Left lobe of liver (tissue), 2 donors: ENCODE measurements at regions not wholly inside any gene's neighbourhood (a gene's known extent, or its start where the extent isn't known, plus 50 kb on each side); places are given as distances from the start of the nearest gene placed in this dataset.

Experiments
- ATAC-seq: fragments of 200-7000 bp; cut with Tn5 transposase; one replicate; pipeline ENCODE4 v1.9.1; 2020; ENCODE audit warnings: mild to moderate bottlenecking, moderate library complexity
- DNase-seq: peaks from one replicate; pipeline ENCODE4 v3.0.0-alpha.2; 2020; ENCODE audit warnings: low spot score
- donor health status: DM: no; HTN: no; CAD: no; lungs with moderate emphysema.
- donor health status: DM: no; HTN: yes; CAD: no.

- ATAC-seq (peak; percentile 100), DNase-seq (peak; percentile 65)
Measured at GRCh38 chr4:101730291-101731117, 60.0 kb upstream of the BANK1 start.

GRCh38 chr4:101727238-101727637, 63.3 kb upstream of the BANK1 start:
- ATAC-seq (no peak), DNase-seq (no peak)

- no peak for DNase-seq
Measured at GRCh38 chr4:101724093-101724492, 66.4 kb upstream of the BANK1 start.

GRCh38 chr4:101718810-101719209, 71.7 kb upstream of the BANK1 start:
- ATAC-seq (no peak), DNase-seq (no peak)

More at GRCh38 chr4:101724093-101724492, 66.4 kb upstream of the BANK1 start:
- ATAC-seq: no peak

- DNase-seq: no peak
- ATAC-seq: no peak
Measured at GRCh38 chr4:101711590-101712260, 78.8 kb upstream of the BANK1 start.

- ATAC-seq (no peak), DNase-seq (no peak)
Measured at GRCh38 chr4:101710806-101711205, 79.7 kb upstream of the BANK1 start.

- DNase-seq (no peak), ATAC-seq (no peak)
Measured at GRCh38 chr4:101708293-101709039, 82.1 kb upstream of the BANK1 start.

GRCh38 chr4:101707596-101707995, 82.9 kb upstream of the BANK1 start:
- DNase-seq (no peak), ATAC-seq (no peak)

- ATAC-seq (no peak), DNase-seq (no peak)
Measured at GRCh38 chr4:101706535-101707057, 83.9 kb upstream of the BANK1 start.

GRCh38 chr4:101701551-101701950, 89.0 kb upstream of the BANK1 start:
- no peak for ATAC-seq
- no peak for DNase-seq

GRCh38 chr4:101699441-101700124, 90.9 kb upstream of the BANK1 start:
- no peak for ATAC-seq
- DNase-seq: no peak

GRCh38 chr4:101697266-101697665, 93.3 kb upstream of the BANK1 start:
- ATAC-seq (no peak), DNase-seq (no peak)

GRCh38 chr4:101696276-101697010, 94.1 kb upstream of the BANK1 start:
- no peak for DNase-seq

GRCh38 chr4:101695176-101695575, 95.4 kb upstream of the BANK1 start:
- no peak for ATAC-seq
- no peak for DNase-seq

More at GRCh38 chr4:101696276-101697010, 94.1 kb upstream of the BANK1 start:
- ATAC-seq: no peak

GRCh38 chr4:101694403-101694802, 96.1 kb upstream of the BANK1 start:
- peak; percentile 41 for ATAC-seq
- peak; percentile 45 for DNase-seq

GRCh38 chr4:101693842-101694398, 96.6 kb upstream of the BANK1 start:
- ATAC-seq (no peak), DNase-seq (no peak)

- ATAC-seq: peak; percentile 87
Measured at GRCh38 chr4:101689220-101689619, 101.3 kb upstream of the BANK1 start.

GRCh38 chr4:101685126-101685525, 105.4 kb upstream of the BANK1 start:
- DNase-seq: no peak
- ATAC-seq: no peak

More at GRCh38 chr4:101689220-101689619, 101.3 kb upstream of the BANK1 start:
- no peak for DNase-seq

GRCh38 chr4:101682946-101683345, 107.6 kb upstream of the BANK1 start:
- DNase-seq: no peak
- no peak for ATAC-seq

- no peak for DNase-seq
Measured at GRCh38 chr4:101678180-101678579, 112.3 kb upstream of the BANK1 start.

More at GRCh38 chr4:101678180-101678579, 112.3 kb upstream of the BANK1 start:
- no peak for ATAC-seq
